H9 (cell line): ENCODE measurements at regions not wholly inside any gene's neighbourhood (a gene's known extent, or its start where the extent isn't known, plus 50 kb on each side); places are given as distances from the start of the nearest gene placed in this dataset.

Experiments
- DNase-seq: peaks from one replicate; pipeline ENCODE4 v3.0.0-alpha.2; 2017
- H2AFZ ChIP-seq: one replicate; pipeline ENCODE4 v1.6.1; 2013; ENCODE audit warnings: mild to moderate bottlenecking, low read length, control low read depth, moderate library complexity
- H2AK5ac ChIP-seq: 2 replicates; pipeline ENCODE4 v1.6.1; 2013; ENCODE audit warnings: low read length, control low read depth, mixed read lengths; ENCODE audit not compliant: insufficient read length
- H2BK120ac ChIP-seq: one replicate; pipeline ENCODE4 v1.6.1; 2013; ENCODE audit warnings: low read depth, mild to moderate bottlenecking, low read length, control low read depth, inconsistent platforms; ENCODE audit not compliant: poor library complexity, severe bottlenecking
- H2BK12ac ChIP-seq: 2 replicates; pipeline ENCODE4 v1.6.1; 2013; ENCODE audit warnings: low read length, control low read depth, mixed read lengths, low read depth; ENCODE audit not compliant: insufficient read length
- H2BK15ac ChIP-seq: 2 replicates; pipeline ENCODE4 v1.6.1; 2013; ENCODE audit warnings: low read depth, low read length, control low read depth
- H2BK20ac ChIP-seq: one replicate; pipeline ENCODE4 v1.6.1; 2013; ENCODE audit warnings: low read depth, mild to moderate bottlenecking, low read length, control low read depth, inconsistent platforms; ENCODE audit not compliant: poor library complexity, severe bottlenecking
- H2BK5ac ChIP-seq: 2 replicates; pipeline ENCODE4 v1.6.1; 2013; ENCODE audit warnings: low read length, control low read depth, mixed read lengths; ENCODE audit not compliant: insufficient read length
- H3K14ac ChIP-seq: 2 replicates; pipeline ENCODE4 v1.6.1; 2013; ENCODE audit warnings: low read length, control low read depth; ENCODE audit not compliant: insufficient read depth
- H3K18ac ChIP-seq: 2 replicates; pipeline ENCODE4 v1.6.1; 2013; ENCODE audit warnings: low read depth, mild to moderate bottlenecking, mixed read lengths, low read length, control low read depth; ENCODE audit not compliant: insufficient read length
- H3K23ac ChIP-seq: 2 replicates; pipeline ENCODE4 v1.6.1; 2013; ENCODE audit warnings: low read length, control low read depth, mixed read lengths, low read depth; ENCODE audit not compliant: insufficient read length
- H3K23me2 ChIP-seq: 2 replicates; pipeline ENCODE4 v1.6.1; 2013; ENCODE audit warnings: low read depth, mild to moderate bottlenecking, mixed read lengths, low read length, control low read depth; ENCODE audit not compliant: insufficient read length, poor library complexity, severe bottlenecking
- H3K27ac ChIP-seq: 2 replicates; pipeline ENCODE4 v1.5.1; 2013; ENCODE audit warnings: low read length, control low read depth, mixed read lengths, low read depth; ENCODE audit not compliant: insufficient read length
- H3K27me3 ChIP-seq: 2 replicates; pipeline ENCODE4 v1.6.1; 2013; ENCODE audit warnings: low read length, control low read depth, inconsistent platforms; ENCODE audit not compliant: insufficient read depth
- H3K4ac ChIP-seq: 2 replicates; pipeline ENCODE4 v1.6.1; 2013; ENCODE audit warnings: low read depth, mild to moderate bottlenecking, control low read depth, inconsistent platforms, low read length, moderate library complexity
- H3K4me1 ChIP-seq: 2 replicates; pipeline ENCODE4 v1.6.1; 2013; ENCODE audit warnings: low read length, control low read depth, inconsistent platforms; ENCODE audit not compliant: insufficient read depth
- H3K4me2 ChIP-seq: 2 replicates; pipeline ENCODE4 v1.6.1; 2013; ENCODE audit warnings: low read length, control low read depth, mixed read lengths; ENCODE audit not compliant: insufficient read length, insufficient read depth
- H3K56ac ChIP-seq: 2 replicates; pipeline ENCODE4 v1.6.1; 2013; ENCODE audit warnings: low read depth, mild to moderate bottlenecking, mixed read lengths, low read length, control low read depth; ENCODE audit not compliant: insufficient read length
- H3K79me1 ChIP-seq: 2 replicates; pipeline ENCODE4 v1.6.1; 2013; ENCODE audit warnings: low read depth, mild to moderate bottlenecking, moderate library complexity, low read length, control low read depth, inconsistent platforms; ENCODE audit not compliant: insufficient read depth, poor library complexity, severe bottlenecking
- H3K79me2 ChIP-seq: 2 replicates; pipeline ENCODE4 v1.6.1; 2013; ENCODE audit warnings: low read length, control low read depth, inconsistent platforms; ENCODE audit not compliant: insufficient read depth
- H3K9ac ChIP-seq: 2 replicates; pipeline ENCODE4 v1.6.1; 2013; ENCODE audit warnings: low read length, control low read depth, mixed read lengths; ENCODE audit not compliant: insufficient read length; ENCODE audit errors: extremely low read depth
- H3K9me3 ChIP-seq: one replicate; pipeline ENCODE4 v1.6.1; 2013; ENCODE audit warnings: low read depth, low read length, inconsistent platforms; ENCODE audit not compliant: control insufficient read depth
- H3T11ph ChIP-seq: one replicate; pipeline ENCODE4 v1.6.1; 2013; ENCODE audit warnings: mild to moderate bottlenecking, low read length, control low read depth, inconsistent platforms
- H4K20me1 ChIP-seq: one replicate; pipeline ENCODE4 v1.6.1; 2013; ENCODE audit not compliant: control insufficient read depth, insufficient read length, insufficient read depth
- H4K5ac ChIP-seq: 2 replicates; pipeline ENCODE4 v1.6.1; 2013; ENCODE audit warnings: low read depth, mild to moderate bottlenecking, mixed read lengths, low read length, control low read depth; ENCODE audit not compliant: insufficient read length
- H4K8ac ChIP-seq: replicated peaks from 2 replicates; pipeline ENCODE4 v1.6.1; 2013; ENCODE audit warnings: low read length, control low read depth, mixed read lengths, low read depth; ENCODE audit not compliant: insufficient read length
- H4K91ac ChIP-seq: 2 replicates; pipeline ENCODE4 v1.6.1; 2013; ENCODE audit warnings: low read depth, mild to moderate bottlenecking, moderate library complexity, mixed read lengths, low read length, control low read depth; ENCODE audit not compliant: insufficient read length
- H3K27ac Mint-ChIP-seq, 3 experiments: 2 replicates in 2 of 3; 3 replicates in 1 of 3; pipeline ENCODE4 v1.8.0; 2020 to 2021; ENCODE audit warnings: mixed read lengths in 3 of 3, mild to moderate bottlenecking in 1 of 3, moderate library complexity in 1 of 3
- H3K27me3 Mint-ChIP-seq: 2 replicates; pipeline ENCODE4 v1.8.0; 2021; ENCODE audit warnings: low read depth, mild to moderate bottlenecking, moderate library complexity, mixed read lengths
- H3K36me3 Mint-ChIP-seq, 3 experiments: 2 replicates in 2 of 3; 3 replicates in 1 of 3; pipeline ENCODE4 v1.8.0; 2020 to 2021; ENCODE audit warnings: low read depth in 3 of 3, mixed read lengths in 3 of 3; ENCODE audit not compliant: insufficient read depth in 1 of 3
- H3K4me1 Mint-ChIP-seq, 2 experiments: 2 replicates each; pipeline ENCODE4 v1.8.0; 2020; ENCODE audit warnings: mixed read lengths in 2 of 2
- H3K4me3 Mint-ChIP-seq, 2 experiments: 2 replicates in 1 of 2; 3 replicates in 1 of 2; pipeline ENCODE4 v1.8.0; 2020 to 2021; ENCODE audit warnings: mild to moderate bottlenecking in 2 of 2, mixed read lengths in 2 of 2, moderate library complexity in 1 of 2
- H3K9me3 Mint-ChIP-seq, 2 experiments: 2 replicates in 1 of 2; 3 replicates in 1 of 2; pipeline ENCODE4 v1.8.0; 2020; ENCODE audit warnings: mild to moderate bottlenecking in 2 of 2, mixed read lengths in 2 of 2, moderate library complexity in 1 of 2
- WGBS: extraction: QIAGEN DNeasy Blood & Tissue Kit; methylation state at CpG from one replicate; pipeline ENCODE4 v1.1.7; 2013; ENCODE audit warnings: missing lambda C conversion rate, low lambda C conversion rate, mixed read lengths; ENCODE audit not compliant: insufficient read length; ENCODE audit errors: extremely low coverage; 5-methylcytosine and 5-hydroxymethylcytosine counted together
- TF ChIP-seq, protein P1 (sequence below): fragments of 200-600 bp; sonication (generic); conservative IDR thresholded peaks from 3 replicates; pipeline ENCODE4 v1.8.0; 2021; ENCODE audit warnings: antibody characterized with exemption, mild to moderate bottlenecking

- H4K91ac ChIP-seq, result no peak overlapping the region
- no peaks in the 10 kb centered on the region for H3K27me3 ChIP-seq
- H3K4me1 ChIP-seq, result peaks cover 9% of the 10 kb centered on the region
- no peak overlapping the region for H2AFZ ChIP-seq
- peak overlapping the region; percentile 45 for H3K27ac ChIP-seq
- H2BK20ac ChIP-seq, result no peak overlapping the region
- H4K20me1 ChIP-seq, result no peaks in the 10 kb centered on the region
- no peak overlapping the region for H3K23ac ChIP-seq
- peaks cover 11% of the 10 kb centered on the region for H3K27me3 Mint-ChIP-seq
- no peak overlapping the region for H2AK5ac ChIP-seq
- H3K23me2 ChIP-seq, result no peaks in the 10 kb centered on the region
- H3K9me3 Mint-ChIP-seq, result peaks cover 8 to 10% of the 10 kb centered on the region in 2 experiments; a peak in 4 of 5 replicates
- no CpG with 5 or more reads among the region's 2 CpGs for WGBS
- H2BK15ac ChIP-seq, result no peak overlapping the region
- peaks cover 30 to 38% of the 10 kb centered on the region in 2 experiments for H3K4me1 Mint-ChIP-seq
- TF ChIP-seq, protein P1, sequence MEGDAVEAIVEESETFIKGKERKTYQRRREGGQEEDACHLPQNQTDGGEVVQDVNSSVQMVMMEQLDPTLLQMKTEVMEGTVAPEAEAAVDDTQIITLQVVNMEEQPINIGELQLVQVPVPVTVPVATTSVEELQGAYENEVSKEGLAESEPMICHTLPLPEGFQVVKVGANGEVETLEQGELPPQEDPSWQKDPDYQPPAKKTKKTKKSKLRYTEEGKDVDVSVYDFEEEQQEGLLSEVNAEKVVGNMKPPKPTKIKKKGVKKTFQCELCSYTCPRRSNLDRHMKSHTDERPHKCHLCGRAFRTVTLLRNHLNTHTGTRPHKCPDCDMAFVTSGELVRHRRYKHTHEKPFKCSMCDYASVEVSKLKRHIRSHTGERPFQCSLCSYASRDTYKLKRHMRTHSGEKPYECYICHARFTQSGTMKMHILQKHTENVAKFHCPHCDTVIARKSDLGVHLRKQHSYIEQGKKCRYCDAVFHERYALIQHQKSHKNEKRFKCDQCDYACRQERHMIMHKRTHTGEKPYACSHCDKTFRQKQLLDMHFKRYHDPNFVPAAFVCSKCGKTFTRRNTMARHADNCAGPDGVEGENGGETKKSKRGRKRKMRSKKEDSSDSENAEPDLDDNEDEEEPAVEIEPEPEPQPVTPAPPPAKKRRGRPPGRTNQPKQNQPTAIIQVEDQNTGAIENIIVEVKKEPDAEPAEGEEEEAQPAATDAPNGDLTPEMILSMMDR, result no peak
- no peak overlapping the region for H2BK120ac ChIP-seq
- no peaks in the 10 kb centered on the region for H3K79me2 ChIP-seq
- H3K4ac ChIP-seq, result no peak overlapping the region
- no peak overlapping the region for H4K8ac ChIP-seq
- H2BK5ac ChIP-seq, result no peak overlapping the region
- H3K79me1 ChIP-seq, result no peaks in the 10 kb centered on the region
- peak overlapping the region in 2 of 3 experiments; percentile 13 to 90; a peak in 3 of 7 replicates for H3K27ac Mint-ChIP-seq
- no peak overlapping the region for H3K18ac ChIP-seq
- H3K36me3 Mint-ChIP-seq, result peaks cover 3 to 9% (median 6%) of the 10 kb centered on the region in 3 experiments
- H4K5ac ChIP-seq, result no peak overlapping the region
- H3K4me2 ChIP-seq, result peak overlapping the region; percentile 34
- H3T11ph ChIP-seq, result no peak overlapping the region
- no peak overlapping the region for H3K14ac ChIP-seq
- H3K4me3 Mint-ChIP-seq, result peak overlapping the region in 1 of 2 experiments; percentile 13; a peak in 1 of 5 replicates
- DNase-seq, result no peak
- H3K56ac ChIP-seq, result no peak overlapping the region
- no peak overlapping the region for H2BK12ac ChIP-seq
- H3K9ac ChIP-seq, result no peak overlapping the region
- no peaks in the 10 kb centered on the region for H3K9me3 ChIP-seq
Observed at GRCh38 chr1:187624812-187625545, 796.2 kb downstream of the PLA2G4A start.
